Lower lobe of right lung (tissue), 2 donors: ENCODE measurements at regions not wholly inside any gene's neighbourhood (a gene's known extent, or its start where the extent isn't known, plus 50 kb on each side); places are given as distances from the start of the nearest gene placed in this dataset.
"Not testable (repeated sequence)": the region's sequence is repeated elsewhere in the genome, so short reads cannot be mapped to it uniquely, and the experiment has no call there.

Experiments
- ATAC-seq, 2 donors: fragments of 200-7000 bp; cut with Tn5 transposase; one replicate each; pipeline ENCODE4 v1.9.1; 2020 to 2022; ENCODE audit warnings: mild to moderate bottlenecking in 2 of 2, moderate library complexity in 2 of 2
- DNase-seq: peaks from one replicate; pipeline ENCODE4 v3.0.0-alpha.2; 2020
- H3K27ac ChIP-seq: fragments of 200-600 bp; one replicate; pipeline ENCODE4 v1.8.0; 2022
- H3K27me3 ChIP-seq: fragments of 200-600 bp; one replicate; pipeline ENCODE4 v1.8.0; 2022; ENCODE audit warnings: low read depth
- H3K36me3 ChIP-seq: fragments of 200-600 bp; one replicate; pipeline ENCODE4 v1.8.0; 2022; ENCODE audit warnings: mild to moderate bottlenecking
- H3K4me1 ChIP-seq: fragments of 200-600 bp; one replicate; pipeline ENCODE4 v1.8.0; 2022
- H3K4me3 ChIP-seq: fragments of 200-600 bp; one replicate; pipeline ENCODE4 v1.8.0; 2022; ENCODE audit warnings: mild to moderate bottlenecking
- H3K9me3 ChIP-seq: fragments of 200-600 bp; one replicate; pipeline ENCODE4 v1.8.0; 2022
- CTCF ChIP-seq: fragments of 200-600 bp; IDR thresholded peaks from one replicate; pipeline ENCODE4 v1.8.0; 2022; ENCODE audit warnings: antibody characterized with exemption, mild to moderate bottlenecking
- intact Hi-C: fragments of 100-400 bp; cut with DNase I; formaldehyde crosslinking; loops from one replicate; pipeline ENCODE4 v1.11.0; 2022
- donor health status: DM: no; HTN: yes; CAD: no; lungs with severe emphysema.

GRCh38 chr12:85462888-85463287 is 182.9 kb downstream of the ALX1 start:
- Histone ChIP-seq H3K27me3 (peaks cover 3% of the 10 kb centered on the region), H3K9me3 (no peaks in the 10 kb centered on the region), H3K4me1 (no peaks in the 10 kb centered on the region), H3K4me3 (no peak overlapping the region), H3K27ac (no peak overlapping the region), H3K36me3 (no peaks in the 10 kb centered on the region)
- intact Hi-C loops, result no loop called here
- ATAC-seq (no peak), DNase-seq (no peak)
- TF ChIP-seq CTCF, result no peak

GRCh38 chr12:85466890-85467289 is 186.9 kb downstream of the ALX1 start:
- H3K27ac ChIP-seq, result no peak overlapping the region
- intact Hi-C loops, result no loop called here
- DNase-seq (no peak), ATAC-seq (no peak)
- H3K9me3 ChIP-seq, result no peaks in the 10 kb centered on the region
- no peaks in the 10 kb centered on the region for H3K36me3 ChIP-seq
- H3K4me1 ChIP-seq, result peaks cover 5% of the 10 kb centered on the region
- no peak overlapping the region for H3K4me3 ChIP-seq
- H3K27me3 ChIP-seq, result peaks cover 3% of the 10 kb centered on the region
- TF ChIP-seq CTCF, result no peak

GRCh38 chr12:85468356-85469157 is 188.5 kb downstream of the ALX1 start:
- no peaks in the 10 kb centered on the region for H3K36me3 ChIP-seq
- DNase-seq (peak; percentile 51), ATAC-seq (peak; percentile 92 to 95)
- H3K27ac ChIP-seq, result peak overlapping the region; percentile 54
- intact Hi-C loops, result no loop called here
- TF ChIP-seq CTCF, result peak; percentile 75
- H3K27me3 ChIP-seq, result peaks cover 3% of the 10 kb centered on the region
- H3K4me1 ChIP-seq, result peaks cover 5% of the 10 kb centered on the region
- H3K4me3 ChIP-seq, result peak overlapping the region; percentile 44
- H3K9me3 ChIP-seq, result no peaks in the 10 kb centered on the region

GRCh38 chr12:85469158-85470086 is 189.4 kb downstream of the ALX1 start:
- H3K4me1 ChIP-seq, H3K27me3 ChIP-seq, H3K9me3 ChIP-seq, H3K36me3 ChIP-seq: not testable (repeated sequence)
- peak; percentile 57 to 71 for ATAC-seq
- Histone ChIP-seq H3K4me3 (peak overlapping the region; percentile 44), H3K27ac (peak overlapping the region; percentile 54)
- peak; percentile 43 for DNase-seq
- intact Hi-C loops, result loop anchor here (10.0 kb wide), 1 partner anchor 405 kb away; the partner anchor contains the start of gene NTS

GRCh38 chr12:85475277-85475676 is 195.3 kb downstream of the ALX1 start:
- not testable (repeated sequence) for H3K27me3 ChIP-seq, H3K36me3 ChIP-seq, H3K4me1 ChIP-seq, H3K4me3 ChIP-seq, H3K27ac ChIP-seq, ATAC-seq, H3K9me3 ChIP-seq, DNase-seq
- intact Hi-C loops, result loop anchor here (10.0 kb wide), 1 partner anchor 400 kb away; the partner anchor contains the start of gene NTS

GRCh38 chr12:85476756-85477155 is 196.7 kb downstream of the ALX1 start:
- TF ChIP-seq CTCF, result no peak
- no peaks in the 10 kb centered on the region for H3K9me3 ChIP-seq
- H3K27ac ChIP-seq, result no peak overlapping the region
- no peaks in the 10 kb centered on the region for H3K36me3 ChIP-seq
- ATAC-seq (no peak), DNase-seq (no peak)
- intact Hi-C loops, result loop anchor here (10.0 kb wide), 1 partner anchor 398 kb away; the partner anchor contains the start of gene NTS
- H3K4me3 ChIP-seq, result no peak overlapping the region
- no peaks in the 10 kb centered on the region for H3K4me1 ChIP-seq
- H3K27me3 ChIP-seq, result no peaks in the 10 kb centered on the region
